Coronary artery (tissue), 2 donors: ENCODE measurements at regions not wholly inside any gene's neighbourhood (a gene's known extent, or its start where the extent isn't known, plus 50 kb on each side); places are given as distances from the start of the nearest gene placed in this dataset.
"Not testable (repeated sequence)": the region's sequence is repeated elsewhere in the genome, so short reads cannot be mapped to it uniquely, and the experiment has no call there.

Experiments
- DNase-seq: peaks from one replicate; pipeline ENCODE4 v3.0.0-alpha.2; 2017; ENCODE audit warnings: low spot score
- H3K27ac ChIP-seq, 2 donors: fragments of 200-600 bp; sonication (generic); one replicate each; pipeline ENCODE4 v1.5.1; 2016 to 2019
- H3K4me3 ChIP-seq: fragments of 200-600 bp; sonication (generic); 2 replicates; pipeline ENCODE4 v1.5.1; 2016; ENCODE audit warnings: mild to moderate bottlenecking, moderate library complexity
- TF ChIP-seq, protein P1 (sequence below): fragments of 200-600 bp; sonication (generic); IDR thresholded peaks from one replicate; pipeline ENCODE4 v1.5.1; 2019; ENCODE audit warnings: antibody characterized with exemption

GRCh38 chr16:26594666-26595065, 472.1 kb upstream of the C16orf82 start:
- Histone ChIP-seq H3K4me3 (no peak overlapping the region), H3K27ac (no peak overlapping the region)
- DNase-seq: no peak
- TF ChIP-seq, protein P1, sequence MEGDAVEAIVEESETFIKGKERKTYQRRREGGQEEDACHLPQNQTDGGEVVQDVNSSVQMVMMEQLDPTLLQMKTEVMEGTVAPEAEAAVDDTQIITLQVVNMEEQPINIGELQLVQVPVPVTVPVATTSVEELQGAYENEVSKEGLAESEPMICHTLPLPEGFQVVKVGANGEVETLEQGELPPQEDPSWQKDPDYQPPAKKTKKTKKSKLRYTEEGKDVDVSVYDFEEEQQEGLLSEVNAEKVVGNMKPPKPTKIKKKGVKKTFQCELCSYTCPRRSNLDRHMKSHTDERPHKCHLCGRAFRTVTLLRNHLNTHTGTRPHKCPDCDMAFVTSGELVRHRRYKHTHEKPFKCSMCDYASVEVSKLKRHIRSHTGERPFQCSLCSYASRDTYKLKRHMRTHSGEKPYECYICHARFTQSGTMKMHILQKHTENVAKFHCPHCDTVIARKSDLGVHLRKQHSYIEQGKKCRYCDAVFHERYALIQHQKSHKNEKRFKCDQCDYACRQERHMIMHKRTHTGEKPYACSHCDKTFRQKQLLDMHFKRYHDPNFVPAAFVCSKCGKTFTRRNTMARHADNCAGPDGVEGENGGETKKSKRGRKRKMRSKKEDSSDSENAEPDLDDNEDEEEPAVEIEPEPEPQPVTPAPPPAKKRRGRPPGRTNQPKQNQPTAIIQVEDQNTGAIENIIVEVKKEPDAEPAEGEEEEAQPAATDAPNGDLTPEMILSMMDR: no peak

- TF ChIP-seq, protein P1: no peak
- Histone ChIP-seq H3K4me3 (no peak overlapping the region), H3K27ac (no peak overlapping the region)
- no peak for DNase-seq
Measured at GRCh38 chr16:26595199-26595598, 471.5 kb upstream of the C16orf82 start.

GRCh38 chr16:26596033-26596432, 470.7 kb upstream of the C16orf82 start:
- not testable (repeated sequence) for DNase-seq, H3K27ac ChIP-seq, H3K4me3 ChIP-seq

DNA sequence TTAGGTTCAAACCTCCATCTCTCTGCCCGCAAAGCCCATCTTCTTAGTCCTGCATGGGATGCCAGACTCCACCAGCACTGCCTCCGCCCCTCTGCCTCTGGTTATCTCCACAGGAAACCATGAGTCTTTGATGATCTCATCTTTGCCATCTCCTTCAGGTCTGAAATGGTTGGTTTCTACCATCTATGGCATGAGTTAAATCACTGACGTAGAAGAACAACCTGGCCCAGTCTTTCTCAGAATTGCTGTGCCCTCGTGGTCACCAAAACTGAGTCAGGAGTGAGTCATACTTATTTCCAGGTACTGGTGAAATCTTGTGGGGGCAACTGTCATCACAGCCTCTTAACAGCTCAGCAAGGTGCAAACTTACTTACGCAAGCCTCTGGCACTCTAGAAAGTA, 468.7 kb upstream of the C16orf82 start:
- Histone ChIP-seq H3K4me3 (no peak overlapping the region), H3K27ac (no peak overlapping the region)
- TF ChIP-seq, protein P1: no peak
- no peak for DNase-seq

DNA sequence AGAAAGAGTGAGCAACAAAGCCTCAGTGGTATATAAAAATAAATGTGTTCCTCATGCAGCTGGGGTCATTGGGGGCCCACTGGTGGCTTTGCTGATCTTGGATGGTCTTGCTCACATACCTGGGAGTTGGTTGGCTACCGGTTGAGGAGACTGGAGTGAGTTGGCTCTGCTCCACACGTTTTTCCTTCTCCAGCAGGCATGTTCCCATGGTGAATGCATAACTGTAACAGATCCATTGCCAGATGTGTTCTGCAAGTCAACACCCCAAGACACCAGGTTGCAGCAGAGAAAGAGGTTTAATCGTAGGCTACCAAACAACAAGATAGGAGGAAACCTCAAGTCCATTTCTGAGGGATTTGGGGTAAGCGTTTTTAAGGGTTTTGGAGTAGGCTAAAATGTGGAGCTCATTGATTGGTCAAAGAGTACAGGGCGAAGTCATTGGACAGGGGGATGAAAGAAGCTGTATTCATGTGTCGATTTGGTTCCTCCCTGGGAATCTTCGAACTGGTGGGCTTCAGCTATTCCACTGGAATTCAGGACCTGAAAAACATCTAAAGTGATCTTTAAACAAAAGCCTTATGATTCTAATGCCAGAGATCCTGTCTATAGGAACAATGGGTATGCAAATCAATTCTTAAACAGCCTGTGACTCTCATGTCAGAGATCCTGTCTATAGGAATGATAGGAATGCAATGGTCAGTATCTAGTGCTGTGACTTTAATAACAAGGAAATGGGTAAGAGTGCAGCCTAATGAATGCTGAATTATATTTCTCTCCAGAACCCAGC, 467.5 kb upstream of the C16orf82 start:
- H3K4me3 ChIP-seq: no peak overlapping the region
- no peak for DNase-seq
- H3K27ac ChIP-seq: no peak overlapping the region
- TF ChIP-seq, protein P1: no peak

GRCh38 chr16:26599785-26600104, 467.0 kb upstream of the C16orf82 start:
- TF ChIP-seq, protein P1: no peak
- Histone ChIP-seq H3K27ac (no peak overlapping the region), H3K4me3 (no peak overlapping the region)
- DNase-seq: no peak

GRCh38 chr16:26601335-26601734, 465.4 kb upstream of the C16orf82 start:
- TF ChIP-seq, protein P1: no peak
- no peak for DNase-seq
- Histone ChIP-seq H3K4me3 (no peak overlapping the region), H3K27ac (no peak overlapping the region)
